GM23338 (cell line): ENCODE measurements at regions not wholly inside any gene's neighbourhood (a gene's known extent, or its start where the extent isn't known, plus 50 kb on each side); places are given as distances from the start of the nearest gene placed in this dataset.

ENCODE experiments used
- ATAC-seq: fragments of 200-7000 bp; cut with Tn5 transposase; 3 replicates; pipeline ENCODE4 v1.9.1; 2020
- DNase-seq: peaks from one replicate; pipeline ENCODE4 v3.0.0-alpha.2; 2015; ENCODE audit warnings: low spot score
- H2AFZ ChIP-seq: fragments of 200-600 bp; sonication (generic); 2 replicates; pipeline ENCODE4 v1.8.0; 2016; ENCODE audit warnings: antibody characterized with exemption, mild to moderate bottlenecking, moderate library complexity
- H3F3A ChIP-seq: fragments of 200-600 bp; sonication (generic); replicated peaks from 2 replicates; pipeline ENCODE4 v1.8.0; 2017; ENCODE audit warnings: antibody characterized with exemption, mixed run types, low read depth
- H3K27ac ChIP-seq: fragments of 200-600 bp; sonication (generic); 2 replicates; pipeline ENCODE4 v1.6.1; 2016; ENCODE audit warnings: low read depth
- H3K27me3 ChIP-seq: fragments of 200-600 bp; sonication (generic); 2 replicates; pipeline ENCODE4 v1.8.0; 2016; ENCODE audit warnings: mild to moderate bottlenecking, mixed run types, moderate library complexity; ENCODE audit not compliant: insufficient read depth
- H3K36me3 ChIP-seq: fragments of 200-600 bp; sonication (generic); 2 replicates; pipeline ENCODE4 v1.8.0; 2016; ENCODE audit warnings: mild to moderate bottlenecking; ENCODE audit not compliant: insufficient read depth
- H3K4me1 ChIP-seq: fragments of 200-600 bp; sonication (generic); 2 replicates; pipeline ENCODE4 v1.8.0; 2016; ENCODE audit warnings: mild to moderate bottlenecking, moderate library complexity; ENCODE audit not compliant: insufficient read depth
- H3K4me2 ChIP-seq: fragments of 200-600 bp; sonication (generic); 2 replicates; pipeline ENCODE4 v1.7.1; 2017; ENCODE audit warnings: mixed run types
- H3K4me3 ChIP-seq: fragments of 200-600 bp; sonication (generic); 2 replicates; pipeline ENCODE4 v1.6.1; 2016; ENCODE audit warnings: mixed run types
- H3K79me2 ChIP-seq: fragments of 200-600 bp; sonication (generic); replicated peaks from 2 replicates; pipeline ENCODE4 v1.8.0; 2017; ENCODE audit warnings: mild to moderate bottlenecking; ENCODE audit not compliant: insufficient read depth
- H3K9me2 ChIP-seq: fragments of 200-600 bp; sonication (generic); 2 replicates; pipeline ENCODE4 v1.8.0; 2017; ENCODE audit not compliant: insufficient read depth
- H4K20me1 ChIP-seq: fragments of 200-600 bp; sonication (generic); replicated peaks from 2 replicates; pipeline ENCODE4 v1.8.0; 2017; ENCODE audit warnings: mild to moderate bottlenecking; ENCODE audit not compliant: insufficient read depth
- H3K27ac Mint-ChIP-seq: 2 replicates; pipeline ENCODE4 v1.8.0; 2020; ENCODE audit warnings: inconsistent platforms, mild to moderate bottlenecking, moderate library complexity, mixed read lengths
- H3K27me3 Mint-ChIP-seq: 3 replicates; pipeline ENCODE4 v1.8.0; 2022; ENCODE audit warnings: low read depth, mild to moderate bottlenecking, moderate library complexity, mixed read lengths, inconsistent platforms; ENCODE audit not compliant: insufficient read depth, poor library complexity
- H3K36me3 Mint-ChIP-seq: 3 replicates; pipeline ENCODE4 v1.8.0; 2021; ENCODE audit warnings: low read depth, mild to moderate bottlenecking, inconsistent platforms, moderate library complexity, mixed read lengths
- H3K4me1 Mint-ChIP-seq: 3 replicates; pipeline ENCODE4 v1.8.0; 2020; ENCODE audit warnings: mild to moderate bottlenecking, inconsistent platforms, mixed read lengths
- H3K4me3 Mint-ChIP-seq: 3 replicates; pipeline ENCODE4 v1.8.0; 2021; ENCODE audit warnings: moderate library complexity, mild to moderate bottlenecking, inconsistent platforms, mixed read lengths
- H3K9me3 Mint-ChIP-seq: 3 replicates; pipeline ENCODE4 v1.8.0; 2020; ENCODE audit warnings: moderate library complexity, mild to moderate bottlenecking, inconsistent platforms, mixed read lengths
- EZH2phosphoT487 ChIP-seq: fragments of 200-600 bp; sonication (generic); IDR thresholded peaks from one replicate; pipeline ENCODE4 v1.8.1; 2018; ENCODE audit warnings: antibody characterized with exemption; ENCODE audit not compliant: unreplicated experiment
- JUNB ChIP-seq: IDR thresholded peaks from one replicate; pipeline ENCODE4 v1.6.1; 2016; ENCODE audit warnings: antibody characterized with exemption; ENCODE audit not compliant: unreplicated experiment
- NANOG ChIP-seq: IDR thresholded peaks from 2 replicates; pipeline ENCODE4 v1.6.1; 2016; ENCODE audit warnings: antibody characterized with exemption, borderline replicate concordance
- STAT1 ChIP-seq: IDR thresholded peaks from one replicate; pipeline ENCODE4 v1.6.1; 2016; ENCODE audit warnings: antibody characterized with exemption; ENCODE audit not compliant: unreplicated experiment
- TF ChIP-seq, protein P1 (sequence below): fragments of 250-450 bp; sonication (Bioruptor Pico); IDR thresholded peaks from 2 replicates; pipeline ENCODE4 v1.5.0; 2020; ENCODE audit warnings: mild to moderate bottlenecking, moderate library complexity
- TF ChIP-seq, protein P2 (sequence below), 2 experiments: fragments of 200-600 bp in 1 of 2; sonication (generic) in 1 of 2; conservative IDR thresholded peaks; 2 replicates each; pipeline versions ENCODE4 v1.5.1 to v1.6.1; 2016 to 2017; ENCODE audit warnings: antibody characterized with exemption in 2 of 2, low read depth in 2 of 2, mild to moderate bottlenecking in 2 of 2, moderate library complexity in 1 of 2
- TF ChIP-seq, protein P3 (sequence below): IDR thresholded peaks from one replicate; pipeline ENCODE4 v1.6.1; 2018; ENCODE audit warnings: antibody characterized with exemption; ENCODE audit not compliant: unreplicated experiment

DNA sequence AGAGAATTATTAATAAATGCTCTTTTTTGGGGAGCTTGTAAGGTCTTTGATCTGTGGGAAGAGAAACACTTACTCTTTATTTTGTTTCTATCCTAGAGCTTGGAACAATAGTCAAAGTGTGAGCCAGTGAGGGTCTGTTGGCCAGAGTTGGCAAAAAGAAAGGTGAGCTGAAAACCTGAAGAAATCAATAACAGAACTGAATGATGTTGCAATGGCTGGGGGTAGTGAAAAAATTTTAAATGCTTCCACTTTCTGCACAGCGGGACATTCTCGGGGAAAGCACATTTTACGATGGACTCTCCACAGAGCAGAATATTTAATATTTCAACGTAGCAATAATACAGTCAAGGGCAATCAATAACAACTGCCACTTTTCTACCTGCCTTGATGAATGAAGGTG lies 78.9 kb downstream of the SKA1 start (continued):
- TF ChIP-seq, protein P1, sequence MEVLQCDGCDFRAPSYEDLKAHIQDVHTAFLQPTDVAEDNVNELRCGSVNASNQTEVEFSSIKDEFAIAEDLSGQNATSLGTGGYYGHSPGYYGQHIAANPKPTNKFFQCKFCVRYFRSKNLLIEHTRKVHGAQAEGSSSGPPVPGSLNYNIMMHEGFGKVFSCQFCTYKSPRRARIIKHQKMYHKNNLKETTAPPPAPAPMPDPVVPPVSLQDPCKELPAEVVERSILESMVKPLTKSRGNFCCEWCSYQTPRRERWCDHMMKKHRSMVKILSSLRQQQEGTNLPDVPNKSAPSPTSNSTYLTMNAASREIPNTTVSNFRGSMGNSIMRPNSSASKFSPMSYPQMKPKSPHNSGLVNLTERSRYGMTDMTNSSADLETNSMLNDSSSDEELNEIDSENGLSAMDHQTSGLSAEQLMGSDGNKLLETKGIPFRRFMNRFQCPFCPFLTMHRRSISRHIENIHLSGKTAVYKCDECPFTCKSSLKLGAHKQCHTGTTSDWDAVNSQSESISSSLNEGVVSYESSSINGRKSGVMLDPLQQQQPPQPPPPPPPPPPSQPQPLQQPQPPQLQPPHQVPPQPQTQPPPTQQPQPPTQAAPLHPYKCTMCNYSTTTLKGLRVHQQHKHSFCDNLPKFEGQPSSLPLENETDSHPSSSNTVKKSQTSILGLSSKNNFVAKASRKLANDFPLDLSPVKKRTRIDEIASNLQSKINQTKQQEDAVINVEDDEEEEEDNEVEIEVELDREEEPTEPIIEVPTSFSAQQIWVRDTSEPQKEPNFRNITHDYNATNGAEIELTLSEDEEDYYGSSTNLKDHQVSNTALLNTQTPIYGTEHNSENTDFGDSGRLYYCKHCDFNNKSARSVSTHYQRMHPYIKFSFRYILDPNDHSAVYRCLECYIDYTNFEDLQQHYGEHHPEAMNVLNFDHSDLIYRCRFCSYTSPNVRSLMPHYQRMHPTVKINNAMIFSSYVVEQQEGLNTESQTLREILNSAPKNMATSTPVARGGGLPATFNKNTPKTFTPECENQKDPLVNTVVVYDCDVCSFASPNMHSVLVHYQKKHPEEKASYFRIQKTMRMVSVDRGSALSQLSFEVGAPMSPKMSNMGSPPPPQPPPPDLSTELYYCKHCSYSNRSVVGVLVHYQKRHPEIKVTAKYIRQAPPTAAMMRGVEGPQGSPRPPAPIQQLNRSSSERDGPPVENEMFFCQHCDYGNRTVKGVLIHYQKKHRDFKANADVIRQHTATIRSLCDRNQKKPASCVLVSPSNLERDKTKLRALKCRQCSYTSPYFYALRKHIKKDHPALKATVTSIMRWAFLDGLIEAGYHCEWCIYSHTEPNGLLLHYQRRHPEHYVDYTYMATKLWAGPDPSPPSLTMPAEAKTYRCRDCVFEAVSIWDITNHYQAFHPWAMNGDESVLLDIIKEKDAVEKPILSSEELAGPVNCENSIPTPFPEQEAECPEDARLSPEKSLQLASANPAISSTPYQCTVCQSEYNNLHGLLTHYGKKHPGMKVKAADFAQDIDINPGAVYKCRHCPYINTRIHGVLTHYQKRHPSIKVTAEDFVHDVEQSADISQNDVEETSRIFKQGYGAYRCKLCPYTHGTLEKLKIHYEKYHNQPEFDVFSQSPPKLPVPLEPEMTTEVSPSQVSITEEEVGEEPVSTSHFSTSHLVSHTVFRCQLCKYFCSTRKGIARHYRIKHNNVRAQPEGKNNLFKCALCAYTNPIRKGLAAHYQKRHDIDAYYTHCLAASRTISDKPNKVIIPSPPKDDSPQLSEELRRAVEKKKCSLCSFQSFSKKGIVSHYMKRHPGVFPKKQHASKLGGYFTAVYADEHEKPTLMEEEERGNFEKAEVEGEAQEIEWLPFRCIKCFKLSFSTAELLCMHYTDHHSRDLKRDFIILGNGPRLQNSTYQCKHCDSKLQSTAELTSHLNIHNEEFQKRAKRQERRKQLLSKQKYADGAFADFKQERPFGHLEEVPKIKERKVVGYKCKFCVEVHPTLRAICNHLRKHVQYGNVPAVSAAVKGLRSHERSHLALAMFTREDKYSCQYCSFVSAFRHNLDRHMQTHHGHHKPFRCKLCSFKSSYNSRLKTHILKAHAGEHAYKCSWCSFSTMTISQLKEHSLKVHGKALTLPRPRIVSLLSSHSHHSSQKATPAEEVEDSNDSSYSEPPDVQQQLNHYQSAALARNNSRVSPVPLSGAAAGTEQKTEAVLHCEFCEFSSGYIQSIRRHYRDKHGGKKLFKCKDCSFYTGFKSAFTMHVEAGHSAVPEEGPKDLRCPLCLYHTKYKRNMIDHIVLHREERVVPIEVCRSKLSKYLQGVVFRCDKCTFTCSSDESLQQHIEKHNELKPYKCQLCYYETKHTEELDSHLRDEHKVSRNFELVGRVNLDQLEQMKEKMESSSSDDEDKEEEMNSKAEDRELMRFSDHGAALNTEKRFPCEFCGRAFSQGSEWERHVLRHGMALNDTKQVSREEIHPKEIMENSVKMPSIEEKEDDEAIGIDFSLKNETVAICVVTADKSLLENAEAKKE: no peak
- no peak for TF ChIP-seq STAT1
- TF ChIP-seq EZH2phosphoT487: no peak
- TF ChIP-seq NANOG: no peak

DNA sequence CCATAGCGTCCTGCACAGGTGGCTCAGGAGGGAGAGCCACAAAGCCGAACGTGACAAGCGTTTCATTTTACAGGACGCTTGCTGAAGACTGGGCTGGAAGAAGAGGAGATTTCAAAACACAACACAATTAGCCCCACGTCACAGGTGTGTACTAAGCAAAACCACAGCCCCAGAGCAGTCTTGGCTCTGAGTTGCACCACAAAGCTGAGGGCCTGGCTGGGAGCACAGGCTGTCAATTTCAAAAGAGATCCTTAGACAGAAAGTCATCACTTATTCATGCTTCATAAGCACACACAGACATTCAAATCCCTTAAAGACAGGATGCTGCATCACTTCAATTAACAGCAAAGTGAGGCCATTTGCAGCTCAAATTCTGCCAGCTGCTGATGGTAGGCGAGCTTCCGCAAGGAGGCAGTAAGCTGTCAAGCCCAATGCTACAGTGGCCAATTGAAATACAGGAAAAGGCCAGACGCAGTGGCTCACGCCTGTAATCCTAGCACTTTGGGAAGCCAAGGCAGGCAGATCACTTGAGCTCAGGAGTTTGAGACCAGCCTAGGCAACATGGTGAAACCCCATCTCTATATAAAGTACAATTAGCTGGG lies 79.6 kb downstream of the SKA1 start:
- H4K20me1 ChIP-seq: no peaks in the 10 kb centered on the region
- no peaks in the 10 kb centered on the region for H3K27me3 ChIP-seq
- DNase-seq (peak; percentile 38), ATAC-seq (peak; percentile 86)
- no peak overlapping the region for H3K27ac ChIP-seq
- H3F3A ChIP-seq: no peaks in the 10 kb centered on the region
- Mint-ChIP-seq H3K4me1 (peaks cover 13% of the 10 kb centered on the region), H3K9me3 (no peaks in the 10 kb centered on the region), H3K27me3 (peaks cover 3% of the 10 kb centered on the region), H3K36me3 (no peaks in the 10 kb centered on the region), H3K4me3 (no peak overlapping the region), H3K27ac (no peak overlapping the region)
- H3K4me1 ChIP-seq: peaks cover 10% of the 10 kb centered on the region
- TF ChIP-seq, protein P2, sequence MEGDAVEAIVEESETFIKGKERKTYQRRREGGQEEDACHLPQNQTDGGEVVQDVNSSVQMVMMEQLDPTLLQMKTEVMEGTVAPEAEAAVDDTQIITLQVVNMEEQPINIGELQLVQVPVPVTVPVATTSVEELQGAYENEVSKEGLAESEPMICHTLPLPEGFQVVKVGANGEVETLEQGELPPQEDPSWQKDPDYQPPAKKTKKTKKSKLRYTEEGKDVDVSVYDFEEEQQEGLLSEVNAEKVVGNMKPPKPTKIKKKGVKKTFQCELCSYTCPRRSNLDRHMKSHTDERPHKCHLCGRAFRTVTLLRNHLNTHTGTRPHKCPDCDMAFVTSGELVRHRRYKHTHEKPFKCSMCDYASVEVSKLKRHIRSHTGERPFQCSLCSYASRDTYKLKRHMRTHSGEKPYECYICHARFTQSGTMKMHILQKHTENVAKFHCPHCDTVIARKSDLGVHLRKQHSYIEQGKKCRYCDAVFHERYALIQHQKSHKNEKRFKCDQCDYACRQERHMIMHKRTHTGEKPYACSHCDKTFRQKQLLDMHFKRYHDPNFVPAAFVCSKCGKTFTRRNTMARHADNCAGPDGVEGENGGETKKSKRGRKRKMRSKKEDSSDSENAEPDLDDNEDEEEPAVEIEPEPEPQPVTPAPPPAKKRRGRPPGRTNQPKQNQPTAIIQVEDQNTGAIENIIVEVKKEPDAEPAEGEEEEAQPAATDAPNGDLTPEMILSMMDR (conservative IDR thresholded peaks at IDR 0.05; ENCODE audit: low read depth in 2 of 2): peak; percentile 28 to 54; a peak in 2 of 4 replicates
- no peak for TF ChIP-seq JUNB
- TF ChIP-seq, protein P3, sequence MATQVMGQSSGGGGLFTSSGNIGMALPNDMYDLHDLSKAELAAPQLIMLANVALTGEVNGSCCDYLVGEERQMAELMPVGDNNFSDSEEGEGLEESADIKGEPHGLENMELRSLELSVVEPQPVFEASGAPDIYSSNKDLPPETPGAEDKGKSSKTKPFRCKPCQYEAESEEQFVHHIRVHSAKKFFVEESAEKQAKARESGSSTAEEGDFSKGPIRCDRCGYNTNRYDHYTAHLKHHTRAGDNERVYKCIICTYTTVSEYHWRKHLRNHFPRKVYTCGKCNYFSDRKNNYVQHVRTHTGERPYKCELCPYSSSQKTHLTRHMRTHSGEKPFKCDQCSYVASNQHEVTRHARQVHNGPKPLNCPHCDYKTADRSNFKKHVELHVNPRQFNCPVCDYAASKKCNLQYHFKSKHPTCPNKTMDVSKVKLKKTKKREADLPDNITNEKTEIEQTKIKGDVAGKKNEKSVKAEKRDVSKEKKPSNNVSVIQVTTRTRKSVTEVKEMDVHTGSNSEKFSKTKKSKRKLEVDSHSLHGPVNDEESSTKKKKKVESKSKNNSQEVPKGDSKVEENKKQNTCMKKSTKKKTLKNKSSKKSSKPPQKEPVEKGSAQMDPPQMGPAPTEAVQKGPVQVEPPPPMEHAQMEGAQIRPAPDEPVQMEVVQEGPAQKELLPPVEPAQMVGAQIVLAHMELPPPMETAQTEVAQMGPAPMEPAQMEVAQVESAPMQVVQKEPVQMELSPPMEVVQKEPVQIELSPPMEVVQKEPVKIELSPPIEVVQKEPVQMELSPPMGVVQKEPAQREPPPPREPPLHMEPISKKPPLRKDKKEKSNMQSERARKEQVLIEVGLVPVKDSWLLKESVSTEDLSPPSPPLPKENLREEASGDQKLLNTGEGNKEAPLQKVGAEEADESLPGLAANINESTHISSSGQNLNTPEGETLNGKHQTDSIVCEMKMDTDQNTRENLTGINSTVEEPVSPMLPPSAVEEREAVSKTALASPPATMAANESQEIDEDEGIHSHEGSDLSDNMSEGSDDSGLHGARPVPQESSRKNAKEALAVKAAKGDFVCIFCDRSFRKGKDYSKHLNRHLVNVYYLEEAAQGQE: no peak
- TF ChIP-seq NANOG: no peak
- peak overlapping the region; percentile 63 for H2AFZ ChIP-seq
- no peaks in the 10 kb centered on the region for H3K79me2 ChIP-seq
- H3K4me2 ChIP-seq: no peak overlapping the region
- peaks cover 10% of the 10 kb centered on the region for H3K9me2 ChIP-seq
- H3K36me3 ChIP-seq: no peaks in the 10 kb centered on the region
- H3K4me3 ChIP-seq: no peak overlapping the region
